ENCODE measurements at regions not wholly inside any gene's neighbourhood (a gene's known extent, or its start where the extent isn't known, plus 50 kb on each side); places are given as distances from the start of the nearest gene placed in this dataset.

DNA sequence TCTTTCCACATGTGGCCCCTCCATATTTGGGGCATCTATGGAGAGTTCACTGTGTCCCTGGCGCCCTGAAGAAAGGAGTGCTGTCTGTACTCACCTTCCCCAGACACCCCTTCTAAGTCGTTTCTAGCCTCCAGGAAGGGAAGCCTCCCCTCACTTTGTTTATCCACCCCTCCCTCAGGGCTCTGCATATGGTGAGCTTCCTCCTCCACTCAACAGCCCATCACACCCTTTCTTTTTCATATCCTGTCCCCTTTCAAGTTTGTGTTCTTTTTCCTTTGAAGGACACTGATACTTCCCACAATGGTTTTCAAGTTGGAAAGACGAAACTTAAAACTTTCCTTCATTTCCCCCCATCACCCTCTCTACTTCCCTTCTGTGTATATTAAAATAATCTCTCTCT is 291.4 kb upstream of the POU3F3 start:
- no peak overlapping the region for H3K4me2 ChIP-seq (ENCODE audit: extremely low read depth, insufficient read depth, low read length)
- TF ChIP-seq, protein P1, sequence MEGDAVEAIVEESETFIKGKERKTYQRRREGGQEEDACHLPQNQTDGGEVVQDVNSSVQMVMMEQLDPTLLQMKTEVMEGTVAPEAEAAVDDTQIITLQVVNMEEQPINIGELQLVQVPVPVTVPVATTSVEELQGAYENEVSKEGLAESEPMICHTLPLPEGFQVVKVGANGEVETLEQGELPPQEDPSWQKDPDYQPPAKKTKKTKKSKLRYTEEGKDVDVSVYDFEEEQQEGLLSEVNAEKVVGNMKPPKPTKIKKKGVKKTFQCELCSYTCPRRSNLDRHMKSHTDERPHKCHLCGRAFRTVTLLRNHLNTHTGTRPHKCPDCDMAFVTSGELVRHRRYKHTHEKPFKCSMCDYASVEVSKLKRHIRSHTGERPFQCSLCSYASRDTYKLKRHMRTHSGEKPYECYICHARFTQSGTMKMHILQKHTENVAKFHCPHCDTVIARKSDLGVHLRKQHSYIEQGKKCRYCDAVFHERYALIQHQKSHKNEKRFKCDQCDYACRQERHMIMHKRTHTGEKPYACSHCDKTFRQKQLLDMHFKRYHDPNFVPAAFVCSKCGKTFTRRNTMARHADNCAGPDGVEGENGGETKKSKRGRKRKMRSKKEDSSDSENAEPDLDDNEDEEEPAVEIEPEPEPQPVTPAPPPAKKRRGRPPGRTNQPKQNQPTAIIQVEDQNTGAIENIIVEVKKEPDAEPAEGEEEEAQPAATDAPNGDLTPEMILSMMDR (conservative IDR thresholded peaks at IDR 0.05 in 1 of 2, IDR thresholded peaks at IDR 0.05 in 1 of 2; ENCODE audit: low read depth in 1 of 2, low read length in 2 of 2) = no peak
- TF ChIP-seq EZH2 (IDR thresholded peaks at IDR 0.05; ENCODE audit: low read length, missing control alignments) = no peak
- no peaks in the 10 kb centered on the region for H3K36me3 ChIP-seq (ENCODE audit: control insufficient read depth, insufficient read depth, low read length)
- no peak overlapping the region for H3K27ac ChIP-seq (ENCODE audit: insufficient read depth, low read length)
- no peaks in the 10 kb centered on the region for H3K79me2 ChIP-seq (ENCODE audit: control insufficient read depth, insufficient read depth, low read length)
- H3K4me1 ChIP-seq (ENCODE audit: control insufficient read depth, extremely low read depth, insufficient read depth, low read length) = no peaks in the 10 kb centered on the region
- H4K20me1 ChIP-seq (ENCODE audit: control insufficient read depth, extremely low read depth, insufficient read depth, low read length) = no peaks in the 10 kb centered on the region
- H3K4me3 ChIP-seq (replicated peaks in 1 of 4; ENCODE audit: control extremely low read depth in 1 of 4, insufficient read depth in 1 of 4, low read depth in 3 of 4, low read length in 4 of 4) = no peak overlapping the region
- H3K27me3 ChIP-seq (ENCODE audit: control insufficient read depth, insufficient read depth, low read length) = no peaks in the 10 kb centered on the region
- H2AFZ ChIP-seq (ENCODE audit: low read length) = no peak overlapping the region
- no peak overlapping the region for H3K9ac ChIP-seq (ENCODE audit: insufficient read depth, low read length)
- no peak for DNase-seq (ENCODE audit: low read depth in 2 of 2)
- no peaks in the 10 kb centered on the region for H3K9me3 ChIP-seq (ENCODE audit: control insufficient read depth, insufficient read depth, low read depth, low read length)

DNA sequence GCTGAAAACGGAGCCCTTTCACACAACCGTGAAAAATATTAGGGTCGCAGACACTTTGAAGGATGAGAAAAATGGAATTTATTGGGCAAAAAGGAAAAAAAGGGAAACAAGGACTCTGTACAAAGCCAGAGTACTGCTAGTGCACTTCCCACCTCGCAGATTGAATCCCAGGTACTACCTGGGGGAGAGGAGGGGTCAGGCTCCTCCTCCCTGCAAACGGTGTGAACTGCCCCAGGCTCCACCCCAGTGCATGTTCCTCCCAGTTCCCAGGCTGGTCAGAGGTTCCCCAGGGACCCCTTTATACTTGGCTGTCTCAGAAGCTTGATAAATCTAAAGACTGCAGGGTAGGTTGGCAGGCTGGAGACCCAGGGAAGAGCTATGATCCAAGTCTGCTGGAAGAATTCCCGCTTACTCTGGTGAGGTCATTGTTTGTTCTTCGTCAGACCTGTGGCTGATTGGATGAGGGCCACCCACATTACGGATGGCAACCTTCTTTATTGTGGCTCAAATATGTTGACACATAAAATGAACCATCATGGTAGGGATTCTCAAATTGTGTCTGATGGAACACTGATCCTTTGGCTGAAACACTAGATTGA is 290.4 kb upstream of the POU3F3 start:
- DNase-seq (ENCODE audit: low read depth in 2 of 2) = peak in 1 of 2 donors; percentile 28
- no peaks in the 10 kb centered on the region for H3K79me2 ChIP-seq (ENCODE audit: control insufficient read depth, insufficient read depth, low read length)
- TF ChIP-seq, protein P1 (conservative IDR thresholded peaks at IDR 0.05 in 1 of 2, IDR thresholded peaks at IDR 0.05 in 1 of 2; ENCODE audit: low read depth in 1 of 2, low read length in 2 of 2) = no peak
- TF ChIP-seq EZH2 (IDR thresholded peaks at IDR 0.05; ENCODE audit: low read length, missing control alignments) = no peak

DNA sequence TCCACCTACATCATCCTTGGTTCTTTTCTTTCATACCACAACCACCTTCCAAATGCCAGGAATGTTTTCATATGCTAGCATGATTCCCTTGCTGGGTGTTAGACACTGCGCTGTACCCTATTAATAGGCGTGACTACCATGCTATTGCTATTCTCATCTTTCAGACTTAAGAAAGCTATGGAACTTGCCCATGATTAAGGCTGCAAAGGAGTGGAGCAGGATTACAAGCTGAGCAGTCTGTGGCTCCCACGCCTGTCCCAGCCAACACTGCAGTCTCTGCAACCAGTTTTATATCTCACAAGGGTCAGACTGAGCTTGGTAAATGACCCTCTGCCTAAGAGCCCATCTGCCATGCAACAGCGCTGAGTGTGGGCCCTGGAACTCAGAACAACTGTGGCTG is 285.7 kb upstream of the POU3F3 start:
- no peak for DNase-seq (ENCODE audit: low read depth in 2 of 2)
- Histone ChIP-seq H4K20me1 (ENCODE audit: control insufficient read depth, extremely low read depth, insufficient read depth, low read length) (no peaks in the 10 kb centered on the region), H3K9ac (ENCODE audit: insufficient read depth, low read length) (no peak overlapping the region), H3K4me3 (replicated peaks in 1 of 4; ENCODE audit: control extremely low read depth in 1 of 4, insufficient read depth in 1 of 4, low read depth in 3 of 4, low read length in 4 of 4) (no peak overlapping the region), H3K27me3 (ENCODE audit: control insufficient read depth, insufficient read depth, low read length) (no peaks in the 10 kb centered on the region), H3K4me1 (ENCODE audit: control insufficient read depth, extremely low read depth, insufficient read depth, low read length) (no peaks in the 10 kb centered on the region), H3K79me2 (ENCODE audit: control insufficient read depth, insufficient read depth, low read length) (no peaks in the 10 kb centered on the region), H3K36me3 (ENCODE audit: control insufficient read depth, insufficient read depth, low read length) (no peaks in the 10 kb centered on the region), H3K27ac (ENCODE audit: insufficient read depth, low read length) (no peak overlapping the region), H2AFZ (ENCODE audit: low read length) (no peak overlapping the region), H3K9me3 (ENCODE audit: control insufficient read depth, insufficient read depth, low read depth, low read length) (no peaks in the 10 kb centered on the region), H3K4me2 (ENCODE audit: extremely low read depth, insufficient read depth, low read length) (no peak overlapping the region)
- TF ChIP-seq, protein P1 (conservative IDR thresholded peaks at IDR 0.05 in 1 of 2, IDR thresholded peaks at IDR 0.05 in 1 of 2; ENCODE audit: low read depth in 1 of 2, low read length in 2 of 2) = no peak
- no peak for TF ChIP-seq EZH2 (IDR thresholded peaks at IDR 0.05; ENCODE audit: low read length, missing control alignments)

More for the DNA sequence above, 290.4 kb upstream of the POU3F3 start:
- H3K27me3 ChIP-seq (ENCODE audit: control insufficient read depth, insufficient read depth, low read length) = no peaks in the 10 kb centered on the region
- no peak overlapping the region for H3K4me2 ChIP-seq (ENCODE audit: extremely low read depth, insufficient read depth, low read length)
- no peaks in the 10 kb centered on the region for H4K20me1 ChIP-seq (ENCODE audit: control insufficient read depth, extremely low read depth, insufficient read depth, low read length)
- H3K4me3 ChIP-seq (replicated peaks in 1 of 4; ENCODE audit: control extremely low read depth in 1 of 4, insufficient read depth in 1 of 4, low read depth in 3 of 4, low read length in 4 of 4) = no peak overlapping the region
- H3K27ac ChIP-seq (ENCODE audit: insufficient read depth, low read length) = no peak overlapping the region
- H3K9ac ChIP-seq (ENCODE audit: insufficient read depth, low read length) = no peak overlapping the region
- no peaks in the 10 kb centered on the region for H3K36me3 ChIP-seq (ENCODE audit: control insufficient read depth, insufficient read depth, low read length)
- H3K4me1 ChIP-seq (ENCODE audit: control insufficient read depth, extremely low read depth, insufficient read depth, low read length) = no peaks in the 10 kb centered on the region
- H2AFZ ChIP-seq (ENCODE audit: low read length) = no peak overlapping the region
- no peaks in the 10 kb centered on the region for H3K9me3 ChIP-seq (ENCODE audit: control insufficient read depth, insufficient read depth, low read depth, low read length)

Data from fibroblast of lung (primary cell).